Liver (tissue), 8 donors: ENCODE measurements at regions not wholly inside any gene's neighbourhood (a gene's known extent, or its start where the extent isn't known, plus 50 kb on each side); places are given as distances from the start of the nearest gene placed in this dataset.

ENCODE experiments used
- DNase-seq: peaks from one replicate; pipeline ENCODE4 v3.0.0-alpha.2; 2017; ENCODE audit warnings: low spot score
- H3K27ac ChIP-seq, 2 donors: one replicate each; pipeline ENCODE4 v1.7.0; 2013; ENCODE audit warnings: inconsistent platforms in 2 of 2, low read length in 2 of 2, control low read depth in 1 of 2, low read depth in 1 of 2, mild to moderate bottlenecking in 1 of 2
- H3K27me3 ChIP-seq, 4 donors: one replicate each; pipeline versions ENCODE4 v1.6.1 to v1.7.0; 2013; ENCODE audit warnings: low read length in 3 of 4, inconsistent platforms in 1 of 4, mild to moderate bottlenecking in 1 of 4, moderate library complexity in 1 of 4; ENCODE audit not compliant: control insufficient read depth in 4 of 4, insufficient read depth in 4 of 4
- H3K36me3 ChIP-seq, 4 donors: one replicate each; pipeline versions ENCODE4 v1.6.1 to v1.7.0; 2013; ENCODE audit warnings: low read length in 3 of 4, mild to moderate bottlenecking in 3 of 4, low read depth in 1 of 4, moderate library complexity in 1 of 4; ENCODE audit not compliant: control insufficient read depth in 4 of 4, insufficient read depth in 3 of 4
- H3K4me1 ChIP-seq, 4 donors: one replicate each; pipeline versions ENCODE4 v1.6.1 to v1.7.0; 2013; ENCODE audit warnings: low read length in 3 of 4, mild to moderate bottlenecking in 3 of 4, moderate library complexity in 1 of 4; ENCODE audit not compliant: control insufficient read depth in 4 of 4, insufficient read depth in 4 of 4
- H3K4me3 ChIP-seq, 3 donors: one replicate each; pipeline versions ENCODE4 v1.6.1 to v1.7.0; 2013; ENCODE audit warnings: low read length in 3 of 3, control low read depth in 1 of 3, low read depth in 1 of 3, mild to moderate bottlenecking in 1 of 3
- H3K9ac ChIP-seq, 2 donors: one replicate each; pipeline ENCODE4 v1.7.0; 2013; ENCODE audit warnings: low read length in 2 of 2, mild to moderate bottlenecking in 2 of 2, moderate library complexity in 2 of 2, control low read depth in 1 of 2, low read depth in 1 of 2
- H3K9me3 ChIP-seq, 4 donors: one replicate each; pipeline versions ENCODE4 v1.6.1 to v1.7.0; 2013; ENCODE audit warnings: low read length in 3 of 4; ENCODE audit not compliant: control insufficient read depth in 4 of 4
- FOXA1 ChIP-seq: IDR thresholded peaks from 2 replicates; pipeline ENCODE4 v1.6.1; 2016; ENCODE audit warnings: antibody characterized with exemption
- FOXA2 ChIP-seq: IDR thresholded peaks from 2 replicates; pipeline ENCODE4 v1.6.1; 2016; ENCODE audit warnings: antibody characterized with exemption
- GABPA ChIP-seq, 2 donors: IDR thresholded peaks in 1 of 2; conservative IDR thresholded peaks in 1 of 2; 2 replicates each; pipeline ENCODE4 v1.6.1; 2016; ENCODE audit warnings: antibody characterized with exemption in 2 of 2, mild to moderate bottlenecking in 1 of 2, moderate library complexity in 1 of 2
- HNF4A ChIP-seq, 2 donors: conservative IDR thresholded peaks; 2 replicates each; pipeline ENCODE4 v1.6.1; 2016; ENCODE audit warnings: antibody characterized with exemption in 2 of 2, mild to moderate bottlenecking in 2 of 2
- HNF4G ChIP-seq: IDR thresholded peaks from 2 replicates; pipeline ENCODE4 v1.6.1; 2016; ENCODE audit warnings: antibody characterized with exemption
- JUND ChIP-seq, 2 donors: IDR thresholded peaks; 2 replicates each; pipeline ENCODE4 v1.6.1; 2016; ENCODE audit warnings: antibody characterized with exemption in 2 of 2
- NR2F2 ChIP-seq: IDR thresholded peaks from 2 replicates; pipeline ENCODE4 v1.6.1; 2016; ENCODE audit warnings: antibody characterized with exemption
- RAD21 ChIP-seq, 2 donors: IDR thresholded peaks; 2 replicates each; pipeline ENCODE4 v1.6.1; 2016; ENCODE audit warnings: antibody characterized with exemption in 2 of 2, mild to moderate bottlenecking in 2 of 2
- RXRA ChIP-seq, 2 donors: IDR thresholded peaks; 2 replicates each; pipeline ENCODE4 v1.6.1; 2017 to 2018; ENCODE audit warnings: antibody characterized with exemption in 2 of 2, mild to moderate bottlenecking in 1 of 2
- SP1 ChIP-seq: IDR thresholded peaks from 2 replicates; pipeline ENCODE4 v1.6.1; 2018; ENCODE audit warnings: antibody characterized with exemption, mild to moderate bottlenecking
- TAF1 ChIP-seq: conservative IDR thresholded peaks from 2 replicates; pipeline ENCODE4 v1.6.1; 2016; ENCODE audit warnings: antibody characterized with exemption, mild to moderate bottlenecking
- YY1 ChIP-seq: IDR thresholded peaks from 2 replicates; pipeline ENCODE4 v1.6.1; 2016; ENCODE audit warnings: antibody characterized with exemption, mild to moderate bottlenecking
- WGBS: extraction: QIAGEN DNeasy Blood & Tissue Kit; methylation state at CpG from one replicate; pipeline ENCODE4 v1.1.7; 2013; 5-methylcytosine and 5-hydroxymethylcytosine counted together
- TF ChIP-seq, protein P1 (sequence below): IDR thresholded peaks from 2 replicates; pipeline ENCODE4 v1.6.1; 2016; ENCODE audit warnings: antibody characterized with exemption, mild to moderate bottlenecking
- TF ChIP-seq, protein P2 (sequence below): IDR thresholded peaks from 2 replicates; pipeline ENCODE4 v1.6.1; 2016; ENCODE audit warnings: antibody characterized with exemption
- TF ChIP-seq, protein P3 (sequence below): fragments of 150-350 bp; IDR thresholded peaks from 2 replicates; pipeline ENCODE4 v1.5.1; 2017; ENCODE audit warnings: improper control_type of control experiment, low read depth, low read length; ENCODE audit not compliant: missing input control
- TF ChIP-seq, protein P4 (sequence below): IDR thresholded peaks from 2 replicates; pipeline ENCODE4 v1.6.1; 2016; ENCODE audit warnings: antibody characterized with exemption
- donor health status: healthy.
- donor health status: healthy.
- donor health status: healthy.
- donor health status: healthy.
- donor health status: healthy.

DNA sequence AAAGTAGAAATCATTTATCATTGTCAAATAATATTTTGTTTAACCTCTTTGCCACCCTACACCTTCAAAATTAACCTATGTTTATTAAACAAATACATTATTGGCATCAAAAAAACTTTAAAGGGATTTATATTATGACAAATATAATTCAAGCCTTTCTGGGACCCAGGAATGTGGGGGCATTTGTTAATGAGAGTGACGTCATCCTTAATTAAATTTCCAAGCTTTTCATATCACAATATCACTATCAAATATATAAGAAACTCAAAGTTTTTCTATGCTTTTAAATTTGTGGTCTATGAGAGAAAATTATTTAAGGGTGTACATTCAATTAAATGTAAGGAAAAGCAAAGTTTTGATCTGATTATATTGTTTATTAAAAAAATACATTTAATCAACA, 307.4 kb upstream of the POU3F3 start (continued):
- TF ChIP-seq, protein P1, sequence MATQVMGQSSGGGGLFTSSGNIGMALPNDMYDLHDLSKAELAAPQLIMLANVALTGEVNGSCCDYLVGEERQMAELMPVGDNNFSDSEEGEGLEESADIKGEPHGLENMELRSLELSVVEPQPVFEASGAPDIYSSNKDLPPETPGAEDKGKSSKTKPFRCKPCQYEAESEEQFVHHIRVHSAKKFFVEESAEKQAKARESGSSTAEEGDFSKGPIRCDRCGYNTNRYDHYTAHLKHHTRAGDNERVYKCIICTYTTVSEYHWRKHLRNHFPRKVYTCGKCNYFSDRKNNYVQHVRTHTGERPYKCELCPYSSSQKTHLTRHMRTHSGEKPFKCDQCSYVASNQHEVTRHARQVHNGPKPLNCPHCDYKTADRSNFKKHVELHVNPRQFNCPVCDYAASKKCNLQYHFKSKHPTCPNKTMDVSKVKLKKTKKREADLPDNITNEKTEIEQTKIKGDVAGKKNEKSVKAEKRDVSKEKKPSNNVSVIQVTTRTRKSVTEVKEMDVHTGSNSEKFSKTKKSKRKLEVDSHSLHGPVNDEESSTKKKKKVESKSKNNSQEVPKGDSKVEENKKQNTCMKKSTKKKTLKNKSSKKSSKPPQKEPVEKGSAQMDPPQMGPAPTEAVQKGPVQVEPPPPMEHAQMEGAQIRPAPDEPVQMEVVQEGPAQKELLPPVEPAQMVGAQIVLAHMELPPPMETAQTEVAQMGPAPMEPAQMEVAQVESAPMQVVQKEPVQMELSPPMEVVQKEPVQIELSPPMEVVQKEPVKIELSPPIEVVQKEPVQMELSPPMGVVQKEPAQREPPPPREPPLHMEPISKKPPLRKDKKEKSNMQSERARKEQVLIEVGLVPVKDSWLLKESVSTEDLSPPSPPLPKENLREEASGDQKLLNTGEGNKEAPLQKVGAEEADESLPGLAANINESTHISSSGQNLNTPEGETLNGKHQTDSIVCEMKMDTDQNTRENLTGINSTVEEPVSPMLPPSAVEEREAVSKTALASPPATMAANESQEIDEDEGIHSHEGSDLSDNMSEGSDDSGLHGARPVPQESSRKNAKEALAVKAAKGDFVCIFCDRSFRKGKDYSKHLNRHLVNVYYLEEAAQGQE = no peak
- no peak for TF ChIP-seq SP1
- no peak for TF ChIP-seq YY1
- TF ChIP-seq, protein P2, sequence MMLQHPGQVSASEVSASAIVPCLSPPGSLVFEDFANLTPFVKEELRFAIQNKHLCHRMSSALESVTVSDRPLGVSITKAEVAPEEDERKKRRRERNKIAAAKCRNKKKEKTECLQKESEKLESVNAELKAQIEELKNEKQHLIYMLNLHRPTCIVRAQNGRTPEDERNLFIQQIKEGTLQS = no peak
- TF ChIP-seq GABPA (IDR thresholded peaks at IDR 0.05 in 1 of 2, conservative IDR thresholded peaks at IDR 0.05 in 1 of 2) = no peak

DNA sequence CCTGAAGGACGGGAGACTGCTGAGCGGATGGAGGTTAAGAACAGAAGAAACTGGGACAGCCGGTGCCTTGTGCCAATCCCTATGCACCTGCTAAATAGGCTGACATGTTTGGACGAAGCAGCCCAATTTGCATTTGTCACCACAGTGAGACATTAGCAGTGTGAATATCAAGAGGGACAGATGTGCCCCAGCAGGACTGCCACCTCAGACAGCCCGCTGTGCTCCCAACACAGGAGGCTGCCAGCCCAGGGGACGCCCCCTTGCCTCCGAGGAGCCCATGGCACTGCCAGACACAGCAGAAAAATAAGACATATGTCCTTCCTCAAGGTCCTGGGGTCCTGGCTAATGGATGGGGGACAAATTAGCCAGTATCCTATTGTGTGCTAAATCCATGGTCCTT, 306.7 kb upstream of the POU3F3 start:
- peaks cover 0 to 2% (median 0%) of the 10 kb centered on the region in 4 donors for H3K27me3 ChIP-seq
- no peak overlapping the region for H3K27ac ChIP-seq
- 70% methylated on average over 7 of the region's 7 CpGs for WGBS
- TF ChIP-seq, protein P2 = no peak
- TF ChIP-seq, protein P3, sequence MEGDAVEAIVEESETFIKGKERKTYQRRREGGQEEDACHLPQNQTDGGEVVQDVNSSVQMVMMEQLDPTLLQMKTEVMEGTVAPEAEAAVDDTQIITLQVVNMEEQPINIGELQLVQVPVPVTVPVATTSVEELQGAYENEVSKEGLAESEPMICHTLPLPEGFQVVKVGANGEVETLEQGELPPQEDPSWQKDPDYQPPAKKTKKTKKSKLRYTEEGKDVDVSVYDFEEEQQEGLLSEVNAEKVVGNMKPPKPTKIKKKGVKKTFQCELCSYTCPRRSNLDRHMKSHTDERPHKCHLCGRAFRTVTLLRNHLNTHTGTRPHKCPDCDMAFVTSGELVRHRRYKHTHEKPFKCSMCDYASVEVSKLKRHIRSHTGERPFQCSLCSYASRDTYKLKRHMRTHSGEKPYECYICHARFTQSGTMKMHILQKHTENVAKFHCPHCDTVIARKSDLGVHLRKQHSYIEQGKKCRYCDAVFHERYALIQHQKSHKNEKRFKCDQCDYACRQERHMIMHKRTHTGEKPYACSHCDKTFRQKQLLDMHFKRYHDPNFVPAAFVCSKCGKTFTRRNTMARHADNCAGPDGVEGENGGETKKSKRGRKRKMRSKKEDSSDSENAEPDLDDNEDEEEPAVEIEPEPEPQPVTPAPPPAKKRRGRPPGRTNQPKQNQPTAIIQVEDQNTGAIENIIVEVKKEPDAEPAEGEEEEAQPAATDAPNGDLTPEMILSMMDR = no peak
- TF ChIP-seq NR2F2 (no peak), RXRA (IDR thresholded peaks at IDR 0.05) (no peak), HNF4A (conservative IDR thresholded peaks at IDR 0.05) (no peak), YY1 (no peak), RAD21 (IDR thresholded peaks at IDR 0.05) (no peak), TAF1 (no peak), GABPA (IDR thresholded peaks at IDR 0.05 in 1 of 2, conservative IDR thresholded peaks at IDR 0.05 in 1 of 2) (no peak), JUND (IDR thresholded peaks at IDR 0.05) (no peak), HNF4G (no peak), SP1 (no peak), FOXA1 (no peak), FOXA2 (no peak)
- TF ChIP-seq, protein P4, sequence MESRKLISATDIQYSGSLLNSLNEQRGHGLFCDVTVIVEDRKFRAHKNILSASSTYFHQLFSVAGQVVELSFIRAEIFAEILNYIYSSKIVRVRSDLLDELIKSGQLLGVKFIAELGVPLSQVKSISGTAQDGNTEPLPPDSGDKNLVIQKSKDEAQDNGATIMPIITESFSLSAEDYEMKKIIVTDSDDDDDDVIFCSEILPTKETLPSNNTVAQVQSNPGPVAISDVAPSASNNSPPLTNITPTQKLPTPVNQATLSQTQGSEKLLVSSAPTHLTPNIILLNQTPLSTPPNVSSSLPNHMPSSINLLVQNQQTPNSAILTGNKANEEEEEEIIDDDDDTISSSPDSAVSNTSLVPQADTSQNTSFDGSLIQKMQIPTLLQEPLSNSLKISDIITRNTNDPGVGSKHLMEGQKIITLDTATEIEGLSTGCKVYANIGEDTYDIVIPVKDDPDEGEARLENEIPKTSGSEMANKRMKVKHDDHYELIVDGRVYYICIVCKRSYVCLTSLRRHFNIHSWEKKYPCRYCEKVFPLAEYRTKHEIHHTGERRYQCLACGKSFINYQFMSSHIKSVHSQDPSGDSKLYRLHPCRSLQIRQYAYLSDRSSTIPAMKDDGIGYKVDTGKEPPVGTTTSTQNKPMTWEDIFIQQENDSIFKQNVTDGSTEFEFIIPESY = no peak
- TF ChIP-seq, protein P1 = no peak
- H3K36me3 ChIP-seq = no peaks in the 10 kb centered on the region
- no peak overlapping the region for H3K9ac ChIP-seq
- H3K9me3 ChIP-seq = no peaks in the 10 kb centered on the region
- H3K4me3 ChIP-seq = no peak overlapping the region
- no peaks in the 10 kb centered on the region for H3K4me1 ChIP-seq
- no peak for DNase-seq
